Lower leg skin (tissue), 3 donors: ENCODE measurements at regions not wholly inside any gene's neighbourhood (a gene's known extent, or its start where the extent isn't known, plus 50 kb on each side); places are given as distances from the start of the nearest gene placed in this dataset.

Experiments used
- POLR2A ChIP-seq, 2 donors: fragments of 450-650 bp; IDR thresholded peaks; one replicate each; pipeline ENCODE4 v1.6.1; 2016 to 2017; ENCODE audit warnings: antibody characterized with exemption in 2 of 2, mild to moderate bottlenecking in 1 of 2, moderate library complexity in 1 of 2
- TF ChIP-seq, protein P1 (sequence below), 3 donors: fragments of 450-650 bp; IDR thresholded peaks; one replicate each; pipeline ENCODE4 v1.5.1; 2016; ENCODE audit warnings: antibody characterized with exemption in 3 of 3, mild to moderate bottlenecking in 3 of 3, moderate library complexity in 2 of 3

- TF ChIP-seq, protein P1, sequence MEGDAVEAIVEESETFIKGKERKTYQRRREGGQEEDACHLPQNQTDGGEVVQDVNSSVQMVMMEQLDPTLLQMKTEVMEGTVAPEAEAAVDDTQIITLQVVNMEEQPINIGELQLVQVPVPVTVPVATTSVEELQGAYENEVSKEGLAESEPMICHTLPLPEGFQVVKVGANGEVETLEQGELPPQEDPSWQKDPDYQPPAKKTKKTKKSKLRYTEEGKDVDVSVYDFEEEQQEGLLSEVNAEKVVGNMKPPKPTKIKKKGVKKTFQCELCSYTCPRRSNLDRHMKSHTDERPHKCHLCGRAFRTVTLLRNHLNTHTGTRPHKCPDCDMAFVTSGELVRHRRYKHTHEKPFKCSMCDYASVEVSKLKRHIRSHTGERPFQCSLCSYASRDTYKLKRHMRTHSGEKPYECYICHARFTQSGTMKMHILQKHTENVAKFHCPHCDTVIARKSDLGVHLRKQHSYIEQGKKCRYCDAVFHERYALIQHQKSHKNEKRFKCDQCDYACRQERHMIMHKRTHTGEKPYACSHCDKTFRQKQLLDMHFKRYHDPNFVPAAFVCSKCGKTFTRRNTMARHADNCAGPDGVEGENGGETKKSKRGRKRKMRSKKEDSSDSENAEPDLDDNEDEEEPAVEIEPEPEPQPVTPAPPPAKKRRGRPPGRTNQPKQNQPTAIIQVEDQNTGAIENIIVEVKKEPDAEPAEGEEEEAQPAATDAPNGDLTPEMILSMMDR (IDR thresholded peaks at IDR 0.05), result no peak
- no peak for TF ChIP-seq POLR2A (IDR thresholded peaks at IDR 0.05)
Observed at GRCh38 chr3:170754311-170754693, 115.7 kb downstream of the RPL22L1 start.
